ENCODE measurements at regions not wholly inside any gene's neighbourhood (a gene's known extent, or its start where the extent isn't known, plus 50 kb on each side); places are given as distances from the start of the nearest gene placed in this dataset.

GRCh38 chr3:105972069-105972468, 103.3 kb upstream of the CBLB start:
- H3K9me3 ChIP-seq (ENCODE audit: low read depth), result no peaks in the 10 kb centered on the region
- no peaks in the 10 kb centered on the region for H3K79me2 ChIP-seq
- no peaks in the 10 kb centered on the region for H3K27me3 ChIP-seq
- H3K36me3 ChIP-seq (replicated peaks; ENCODE audit: insufficient read depth, low read depth), result no peaks in the 10 kb centered on the region
- no peak for TF ChIP-seq EZH2 (IDR thresholded peaks at IDR 0.05; ENCODE audit: borderline replicate concordance)
- no peak for TF ChIP-seq CTCF (IDR thresholded peaks at IDR 0.05; ENCODE audit: poor library complexity)
- no peak for TF ChIP-seq EZH2phosphoT487 (IDR thresholded peaks at IDR 0.05; ENCODE audit: low read depth, severe bottlenecking, unreplicated experiment)
- H3K4me2 ChIP-seq, result no peak overlapping the region
- H3K4me1 ChIP-seq (ENCODE audit: insufficient read depth), result no peaks in the 10 kb centered on the region
- H4K20me1 ChIP-seq (ENCODE audit: insufficient read depth, poor library complexity, severe bottlenecking), result no peaks in the 10 kb centered on the region
- H3K27ac ChIP-seq, result no peak overlapping the region
- H3K9me2 ChIP-seq (replicated peaks; ENCODE audit: insufficient read depth), result no peaks in the 10 kb centered on the region
- no peak overlapping the region for H3K4me3 ChIP-seq
- DNase-seq (ENCODE audit: low spot score), result no peak
- WGBS (ENCODE audit: low lambda C conversion rate, missing lambda C conversion rate), result 0% methylated on average over 1 of the region's 1 CpG
- H2AFZ ChIP-seq, result no peak overlapping the region

GRCh38 chr3:105974381-105974780, 105.6 kb upstream of the CBLB start:
- H4K20me1 ChIP-seq (ENCODE audit: insufficient read depth, poor library complexity, severe bottlenecking), result no peaks in the 10 kb centered on the region
- no peak for DNase-seq (ENCODE audit: low spot score)
- 99% methylated on average over 2 of the region's 2 CpGs for WGBS (ENCODE audit: low lambda C conversion rate, missing lambda C conversion rate)
- TF ChIP-seq CTCF (IDR thresholded peaks at IDR 0.05; ENCODE audit: poor library complexity), result no peak
- no peak for TF ChIP-seq EZH2phosphoT487 (IDR thresholded peaks at IDR 0.05; ENCODE audit: low read depth, severe bottlenecking, unreplicated experiment)
- TF ChIP-seq EZH2 (IDR thresholded peaks at IDR 0.05; ENCODE audit: borderline replicate concordance), result no peak
- H3K36me3 ChIP-seq (replicated peaks; ENCODE audit: insufficient read depth, low read depth), result no peaks in the 10 kb centered on the region
- H3K9me2 ChIP-seq (replicated peaks; ENCODE audit: insufficient read depth), result no peaks in the 10 kb centered on the region
- no peaks in the 10 kb centered on the region for H3K27me3 ChIP-seq
- no peaks in the 10 kb centered on the region for H3K9me3 ChIP-seq (ENCODE audit: low read depth)
- no peak overlapping the region for H3K4me2 ChIP-seq
- no peak overlapping the region for H2AFZ ChIP-seq
- H3K4me3 ChIP-seq, result no peak overlapping the region
- H3K4me1 ChIP-seq (ENCODE audit: insufficient read depth), result no peaks in the 10 kb centered on the region
- H3K79me2 ChIP-seq, result no peaks in the 10 kb centered on the region
- H3K27ac ChIP-seq, result no peak overlapping the region

- H3K9me2 ChIP-seq (replicated peaks; ENCODE audit: insufficient read depth), result no peaks in the 10 kb centered on the region
- no peaks in the 10 kb centered on the region for H3K36me3 ChIP-seq (replicated peaks; ENCODE audit: insufficient read depth, low read depth)
- H3K9me3 ChIP-seq (ENCODE audit: low read depth), result no peaks in the 10 kb centered on the region
- no peaks in the 10 kb centered on the region for H3K4me1 ChIP-seq (ENCODE audit: insufficient read depth)
- no peaks in the 10 kb centered on the region for H3K79me2 ChIP-seq
- no peak overlapping the region for H3K4me2 ChIP-seq
- no peak overlapping the region for H2AFZ ChIP-seq
- no peak overlapping the region for H3K27ac ChIP-seq
- no peaks in the 10 kb centered on the region for H3K27me3 ChIP-seq
- no peak overlapping the region for H3K4me3 ChIP-seq
- TF ChIP-seq EZH2 (IDR thresholded peaks at IDR 0.05; ENCODE audit: borderline replicate concordance) (no peak), CTCF (IDR thresholded peaks at IDR 0.05; ENCODE audit: poor library complexity) (no peak), EZH2phosphoT487 (IDR thresholded peaks at IDR 0.05; ENCODE audit: low read depth, severe bottlenecking, unreplicated experiment) (no peak)
- DNase-seq (ENCODE audit: low spot score), result no peak
- WGBS (ENCODE audit: low lambda C conversion rate, missing lambda C conversion rate), result 71% methylated on average over 2 of the region's 2 CpGs
- H4K20me1 ChIP-seq (ENCODE audit: insufficient read depth, poor library complexity, severe bottlenecking), result no peaks in the 10 kb centered on the region
These were observed 107.4 kb upstream of the CBLB start for GRCh38 chr3:105976196-105976595.

- Histone ChIP-seq H3K79me2 (no peaks in the 10 kb centered on the region), H3K27me3 (no peaks in the 10 kb centered on the region)
- WGBS (ENCODE audit: low lambda C conversion rate, missing lambda C conversion rate), result 62% methylated on average over 3 of the region's 3 CpGs
These were observed 111.1 kb upstream of the CBLB start for GRCh38 chr3:105979961-105980360.

More at GRCh38 chr3:105979961-105980360, 111.1 kb upstream of the CBLB start:
- Histone ChIP-seq H3K36me3 (replicated peaks; ENCODE audit: insufficient read depth, low read depth) (no peaks in the 10 kb centered on the region), H3K4me2 (no peak overlapping the region), H2AFZ (no peak overlapping the region), H3K9me3 (ENCODE audit: low read depth) (peaks cover 10% of the 10 kb centered on the region), H3K27ac (no peak overlapping the region), H3K9me2 (replicated peaks; ENCODE audit: insufficient read depth) (no peaks in the 10 kb centered on the region), H4K20me1 (ENCODE audit: insufficient read depth, poor library complexity, severe bottlenecking) (no peaks in the 10 kb centered on the region), H3K4me1 (ENCODE audit: insufficient read depth) (no peaks in the 10 kb centered on the region), H3K4me3 (no peak overlapping the region)
- TF ChIP-seq CTCF (IDR thresholded peaks at IDR 0.05; ENCODE audit: poor library complexity), result no peak
- TF ChIP-seq EZH2phosphoT487 (IDR thresholded peaks at IDR 0.05; ENCODE audit: low read depth, severe bottlenecking, unreplicated experiment), result no peak
- no peak for TF ChIP-seq EZH2 (IDR thresholded peaks at IDR 0.05; ENCODE audit: borderline replicate concordance)
- no peak for DNase-seq (ENCODE audit: low spot score)
